ENCODE measurements at regions not wholly inside any gene's neighbourhood (a gene's known extent, or its start where the extent isn't known, plus 50 kb on each side); places are given as distances from the start of the nearest gene placed in this dataset.

- no peak for TF ChIP-seq CTCF (IDR thresholded peaks at IDR 0.05; ENCODE audit: borderline replicate concordance, control extremely low read depth, extremely low read depth, insufficient read depth, missing control alignments)
- no peak for DNase-seq (ENCODE audit: low spot score)
- in situ Hi-C loops (cut with MboI; ENCODE audit: low sequenced_read_pairs, unreplicated experiment): loop anchor here (25.0 kb wide), 2 partner anchors 278 to 1628 kb away; partner anchors contain the start of gene POU3F2
These were observed 167.1 kb upstream of the FBXL4 start for GRCh38 chr6:99114769-99115406.

GRCh38 chr6:99111590-99111989, 163.8 kb upstream of the FBXL4 start:
- no peak for DNase-seq (ENCODE audit: low spot score)
- in situ Hi-C loops (cut with MboI; ENCODE audit: low sequenced_read_pairs, unreplicated experiment): loop anchor here (25.0 kb wide), 2 partner anchors 274 to 1624 kb away; partner anchors contain the start of gene POU3F2
- no peak for TF ChIP-seq CTCF (IDR thresholded peaks at IDR 0.05; ENCODE audit: borderline replicate concordance, control extremely low read depth, extremely low read depth, insufficient read depth, missing control alignments)

GRCh38 chr6:99110029-99110428, 162.3 kb upstream of the FBXL4 start:
- no peak for TF ChIP-seq CTCF (IDR thresholded peaks at IDR 0.05; ENCODE audit: borderline replicate concordance, control extremely low read depth, extremely low read depth, insufficient read depth, missing control alignments)
- in situ Hi-C loops (cut with MboI; ENCODE audit: low sequenced_read_pairs, unreplicated experiment): loop anchor here (25.0 kb wide), 2 partner anchors 273 to 1623 kb away; partner anchors contain the start of gene POU3F2
- DNase-seq (ENCODE audit: low spot score): no peak

- no peak for TF ChIP-seq CTCF (IDR thresholded peaks at IDR 0.05; ENCODE audit: borderline replicate concordance, control extremely low read depth, extremely low read depth, insufficient read depth, missing control alignments)
- in situ Hi-C loops (cut with MboI; ENCODE audit: low sequenced_read_pairs, unreplicated experiment): loop anchor here (25.0 kb wide), 2 partner anchors 267 to 1617 kb away; partner anchors contain the start of gene POU3F2
- no peak for DNase-seq (ENCODE audit: low spot score)
These were observed 156.5 kb upstream of the FBXL4 start for GRCh38 chr6:99104218-99104617.

GRCh38 chr6:99099243-99099642, 151.5 kb upstream of the FBXL4 start:
- TF ChIP-seq CTCF (IDR thresholded peaks at IDR 0.05; ENCODE audit: borderline replicate concordance, control extremely low read depth, extremely low read depth, insufficient read depth, missing control alignments): no peak
- in situ Hi-C loops (cut with MboI; ENCODE audit: low sequenced_read_pairs, unreplicated experiment): no loop called here
- DNase-seq (ENCODE audit: low spot score): no peak

GRCh38 chr6:99096170-99096569, 148.4 kb upstream of the FBXL4 start:
- in situ Hi-C loops (cut with MboI; ENCODE audit: low sequenced_read_pairs, unreplicated experiment): no loop called here
- TF ChIP-seq CTCF (IDR thresholded peaks at IDR 0.05; ENCODE audit: borderline replicate concordance, control extremely low read depth, extremely low read depth, insufficient read depth, missing control alignments): no peak
- DNase-seq (ENCODE audit: low spot score): no peak
